LNCaP clone FGC (cell line): ENCODE measurements at regions not wholly inside any gene's neighbourhood (a gene's known extent, or its start where the extent isn't known, plus 50 kb on each side); places are given as distances from the start of the nearest gene placed in this dataset.

Experiments
- DNase-seq: peaks from one replicate; pipeline ENCODE4 v3.0.0-alpha.2; 2011; ENCODE audit warnings: low read depth
- H3K4me3 ChIP-seq: 2 replicates; pipeline ENCODE4 v1.5.1; 2011; ENCODE audit warnings: mild to moderate bottlenecking, low read depth, low read length, control low read depth
- TF ChIP-seq, protein P1 (sequence below): IDR thresholded peaks from 2 replicates; pipeline ENCODE4 v1.5.1; 2012; ENCODE audit warnings: mild to moderate bottlenecking; ENCODE audit not compliant: control insufficient read depth, insufficient read depth; ENCODE audit errors: extremely low read depth

- TF ChIP-seq, protein P1, sequence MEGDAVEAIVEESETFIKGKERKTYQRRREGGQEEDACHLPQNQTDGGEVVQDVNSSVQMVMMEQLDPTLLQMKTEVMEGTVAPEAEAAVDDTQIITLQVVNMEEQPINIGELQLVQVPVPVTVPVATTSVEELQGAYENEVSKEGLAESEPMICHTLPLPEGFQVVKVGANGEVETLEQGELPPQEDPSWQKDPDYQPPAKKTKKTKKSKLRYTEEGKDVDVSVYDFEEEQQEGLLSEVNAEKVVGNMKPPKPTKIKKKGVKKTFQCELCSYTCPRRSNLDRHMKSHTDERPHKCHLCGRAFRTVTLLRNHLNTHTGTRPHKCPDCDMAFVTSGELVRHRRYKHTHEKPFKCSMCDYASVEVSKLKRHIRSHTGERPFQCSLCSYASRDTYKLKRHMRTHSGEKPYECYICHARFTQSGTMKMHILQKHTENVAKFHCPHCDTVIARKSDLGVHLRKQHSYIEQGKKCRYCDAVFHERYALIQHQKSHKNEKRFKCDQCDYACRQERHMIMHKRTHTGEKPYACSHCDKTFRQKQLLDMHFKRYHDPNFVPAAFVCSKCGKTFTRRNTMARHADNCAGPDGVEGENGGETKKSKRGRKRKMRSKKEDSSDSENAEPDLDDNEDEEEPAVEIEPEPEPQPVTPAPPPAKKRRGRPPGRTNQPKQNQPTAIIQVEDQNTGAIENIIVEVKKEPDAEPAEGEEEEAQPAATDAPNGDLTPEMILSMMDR, result peak; percentile 95
- DNase-seq, result peak; percentile 31
Measured at GRCh38 chr20:24160563-24161281, 172.1 kb upstream of the GGTLC1 start.

GRCh38 chr20:24158281-24158680 lies 169.7 kb upstream of the GGTLC1 start:
- DNase-seq, result no peak
- TF ChIP-seq, protein P1, result no peak
- H3K4me3 ChIP-seq, result no peak overlapping the region

More at GRCh38 chr20:24160563-24161281, 172.1 kb upstream of the GGTLC1 start:
- H3K4me3 ChIP-seq, result no peak overlapping the region

DNA sequence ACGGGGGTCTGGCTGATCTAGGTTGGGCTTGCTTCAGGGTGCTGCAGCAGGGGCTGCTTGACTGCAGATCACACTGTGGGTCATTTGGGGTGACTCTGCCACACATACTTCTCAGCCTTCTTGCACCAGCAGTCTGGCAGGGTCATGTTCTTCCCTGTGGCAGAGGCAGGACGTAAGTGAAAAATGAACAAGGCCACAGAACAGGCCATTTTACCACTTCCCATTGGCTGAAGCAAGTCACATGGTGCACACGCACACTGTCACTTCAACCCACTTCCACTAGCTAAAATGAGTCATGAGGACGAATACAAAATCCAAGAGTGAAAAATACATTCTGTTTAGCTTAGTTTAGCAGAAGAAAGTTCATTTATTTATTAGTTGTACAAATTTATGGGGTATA lies 168.6 kb upstream of the GGTLC1 start:
- TF ChIP-seq, protein P1, result no peak
- no peak for DNase-seq

DNA sequence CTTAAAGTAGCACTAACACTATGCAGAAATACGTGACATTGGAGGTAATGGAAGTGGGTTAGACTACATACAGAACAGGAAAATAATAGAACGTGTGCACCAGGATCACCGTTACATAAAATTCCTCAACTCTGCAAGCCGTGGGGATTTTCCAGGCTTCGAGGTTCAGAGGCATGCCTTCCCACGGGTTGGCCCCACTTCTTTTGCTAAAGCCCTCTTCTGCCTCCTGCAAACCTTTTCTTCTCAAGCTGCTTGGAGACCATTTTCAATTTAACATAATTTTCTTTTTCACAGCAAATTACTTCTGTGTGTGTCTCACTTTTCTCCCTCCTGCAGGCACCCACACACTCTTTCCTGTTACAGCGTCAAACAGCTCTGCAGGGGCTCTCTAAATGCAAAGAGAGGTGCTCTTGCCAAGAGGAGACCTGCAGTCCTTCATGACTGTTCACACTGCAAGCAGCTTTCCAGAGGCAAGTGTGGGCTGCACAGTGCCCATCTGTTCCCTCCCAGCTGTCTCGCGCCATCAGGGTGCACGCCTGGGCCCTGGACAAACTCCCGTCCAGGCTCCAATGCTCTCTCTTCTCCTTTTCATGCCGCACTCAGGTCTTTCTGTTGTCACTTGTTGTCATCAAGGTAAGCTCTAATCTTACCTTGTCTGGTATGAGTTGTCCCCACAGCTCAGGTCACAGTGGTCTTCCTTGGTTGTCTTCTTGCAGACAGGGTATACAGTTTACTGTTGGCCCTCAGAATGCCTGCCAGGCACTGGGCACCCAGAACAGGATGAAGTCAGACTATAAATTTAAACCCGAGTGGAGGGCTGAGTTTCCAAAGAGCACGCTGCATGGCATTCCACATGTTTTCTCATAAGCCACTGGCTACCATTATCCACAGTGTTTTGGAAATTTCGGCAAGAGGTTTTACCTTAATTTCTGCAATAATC lies 164.8 kb upstream of the GGTLC1 start:
- TF ChIP-seq, protein P1, result no peak
- no peak overlapping the region for H3K4me3 ChIP-seq
- no peak for DNase-seq

More for the DNA sequence above, 168.6 kb upstream of the GGTLC1 start:
- H3K4me3 ChIP-seq, result no peak overlapping the region

DNA sequence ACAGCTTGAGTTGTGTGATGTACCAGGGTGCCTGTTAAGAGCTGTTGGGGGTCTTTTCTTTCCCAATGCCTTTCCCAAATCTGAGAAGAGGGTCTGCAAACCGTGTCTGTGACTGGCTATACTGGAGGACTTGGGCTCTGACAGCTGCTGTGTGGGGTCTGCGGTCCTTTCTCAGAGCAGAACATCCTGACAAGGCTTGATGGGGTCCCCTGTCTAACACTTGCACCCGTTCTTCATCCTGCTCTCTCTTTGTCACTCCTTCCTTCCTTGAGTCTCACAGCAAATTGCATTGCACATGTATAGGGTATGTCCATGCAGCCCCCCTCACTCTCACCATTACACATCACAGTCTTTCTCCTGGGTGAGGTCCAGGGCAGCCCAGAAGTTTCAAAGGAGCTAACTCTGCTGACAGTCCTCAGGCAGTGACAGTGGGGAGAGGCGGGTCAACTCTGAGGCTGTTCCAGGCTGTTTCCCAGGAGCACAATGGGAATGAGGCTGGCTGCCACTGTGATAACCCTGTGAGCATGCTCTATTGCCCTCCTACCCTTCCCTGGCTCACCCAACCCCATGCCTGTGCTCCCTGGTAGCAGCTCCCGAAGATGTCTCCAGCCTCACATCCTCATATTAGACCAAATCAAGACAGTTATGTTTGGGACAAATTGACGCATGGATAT lies 163.2 kb upstream of the GGTLC1 start:
- TF ChIP-seq, protein P1, result no peak
- no peak for DNase-seq
- H3K4me3 ChIP-seq, result no peak overlapping the region

- TF ChIP-seq, protein P1, result no peak
- no peak for DNase-seq
- no peak overlapping the region for H3K4me3 ChIP-seq
Measured at GRCh38 chr20:24150406-24150805, 161.8 kb upstream of the GGTLC1 start.
